ENCODE measurements at regions not wholly inside any gene's neighbourhood (a gene's known extent, or its start where the extent isn't known, plus 50 kb on each side); places are given as distances from the start of the nearest gene placed in this dataset.

- Histone ChIP-seq H3F3A (ENCODE audit: insufficient read depth, low read depth) (no peaks in the 10 kb centered on the region; the same call in 1 of the 2 replicates), H2AFZ (no peak overlapping the region), H3K4me1 (replicated peaks; ENCODE audit: insufficient read depth) (no peaks in the 10 kb centered on the region), H3K27ac (no peak overlapping the region), H3K9me3 (ENCODE audit: insufficient read depth, low read depth) (no peaks in the 10 kb centered on the region), H3K9me2 (ENCODE audit: insufficient read depth) (no peaks in the 10 kb centered on the region), H3K4me2 (no peak overlapping the region), H3K36me3 (ENCODE audit: low read depth) (no peaks in the 10 kb centered on the region), H3K4me3 (no peak overlapping the region), H3K79me2 (ENCODE audit: low read depth) (no peaks in the 10 kb centered on the region), H3K27me3 (ENCODE audit: insufficient read depth, low read depth) (no peaks in the 10 kb centered on the region), H4K20me1 (ENCODE audit: insufficient read depth) (no peaks in the 10 kb centered on the region)
- POLR2A ChIA-PET (ENCODE audit: unreplicated experiment) = no interaction called here
- peak in 1 of 2 experiments; percentile 21 for DNase-seq
- intact Hi-C loops (cut with micrococcal nuclease; ENCODE audit: unreplicated experiment) = no loop called here
- CTCF ChIA-PET = no interaction called here
- TF ChIP-seq CTCF (conservative IDR thresholded peaks at IDR 0.05) (no peak), EZH2 (IDR thresholded peaks at IDR 0.05; ENCODE audit: low read depth) (no peak)
- no TSS peak for BruUV-seq (replicated peaks)
Measured at GRCh38 chr3:193023218-193023617, 105.6 kb upstream of the MB21D2 start.

GRCh38 chr3:193028258-193028657 is 110.6 kb upstream of the MB21D2 start:
- intact Hi-C loops (cut with micrococcal nuclease; ENCODE audit: unreplicated experiment) = no loop called here
- no peaks in the 10 kb centered on the region; the same call in 1 of the 2 replicates for H3F3A ChIP-seq (ENCODE audit: insufficient read depth, low read depth)
- BruUV-seq (replicated peaks) = no TSS peak
- no peaks in the 10 kb centered on the region for H3K36me3 ChIP-seq (ENCODE audit: low read depth)
- POLR2A ChIA-PET (ENCODE audit: unreplicated experiment) = no interaction called here
- H2AFZ ChIP-seq = no peak overlapping the region
- TF ChIP-seq EZH2 (IDR thresholded peaks at IDR 0.05; ENCODE audit: low read depth) (no peak), CTCF (conservative IDR thresholded peaks at IDR 0.05) (no peak)
- no peaks in the 10 kb centered on the region for H3K9me3 ChIP-seq (ENCODE audit: insufficient read depth, low read depth)
- DNase-seq = peak in 1 of 2 experiments; percentile 28
- CTCF ChIA-PET = no interaction called here
- H3K9me2 ChIP-seq (ENCODE audit: insufficient read depth) = no peaks in the 10 kb centered on the region
- H3K4me3 ChIP-seq = no peak overlapping the region
- no peaks in the 10 kb centered on the region for H3K79me2 ChIP-seq (ENCODE audit: low read depth)
- no peak overlapping the region for H3K4me2 ChIP-seq
- H3K27ac ChIP-seq = no peak overlapping the region
- no peaks in the 10 kb centered on the region for H3K4me1 ChIP-seq (replicated peaks; ENCODE audit: insufficient read depth)
- H4K20me1 ChIP-seq (ENCODE audit: insufficient read depth) = no peaks in the 10 kb centered on the region
- H3K27me3 ChIP-seq (ENCODE audit: insufficient read depth, low read depth) = no peaks in the 10 kb centered on the region

GRCh38 chr3:193029800-193030199 is 112.1 kb upstream of the MB21D2 start:
- no peaks in the 10 kb centered on the region for H3K27me3 ChIP-seq (ENCODE audit: insufficient read depth, low read depth)
- CTCF ChIA-PET = no interaction called here
- no peaks in the 10 kb centered on the region; the same call in 1 of the 2 replicates for H3F3A ChIP-seq (ENCODE audit: insufficient read depth, low read depth)
- no peak overlapping the region for H3K27ac ChIP-seq
- intact Hi-C loops (cut with micrococcal nuclease; ENCODE audit: unreplicated experiment) = no loop called here
- H4K20me1 ChIP-seq (ENCODE audit: insufficient read depth) = no peaks in the 10 kb centered on the region
- no TSS peak for BruUV-seq (replicated peaks)
- no peak for DNase-seq
- no peaks in the 10 kb centered on the region for H3K79me2 ChIP-seq (ENCODE audit: low read depth)
- TF ChIP-seq EZH2 (IDR thresholded peaks at IDR 0.05; ENCODE audit: low read depth) = no peak
- TF ChIP-seq CTCF (conservative IDR thresholded peaks at IDR 0.05) = no peak
- H3K9me3 ChIP-seq (ENCODE audit: insufficient read depth, low read depth) = no peaks in the 10 kb centered on the region
- POLR2A ChIA-PET (ENCODE audit: unreplicated experiment) = no interaction called here
- no peaks in the 10 kb centered on the region for H3K36me3 ChIP-seq (ENCODE audit: low read depth)
- no peaks in the 10 kb centered on the region for H3K4me1 ChIP-seq (replicated peaks; ENCODE audit: insufficient read depth)
- H2AFZ ChIP-seq = no peak overlapping the region
- H3K9me2 ChIP-seq (ENCODE audit: insufficient read depth) = no peaks in the 10 kb centered on the region
- no peak overlapping the region for H3K4me2 ChIP-seq
- H3K4me3 ChIP-seq = no peak overlapping the region

Data from PC-9 (cell line).